Ovary (tissue), 3 donors: ENCODE measurements at regions not wholly inside any gene's neighbourhood (a gene's known extent, or its start where the extent isn't known, plus 50 kb on each side); places are given as distances from the start of the nearest gene placed in this dataset.

ENCODE experiments used
- CTCF ChIP-seq, 3 donors: fragments of 450-650 bp in 2 of 3; fragments of 200-600 bp in 1 of 3; IDR thresholded peaks; one replicate each; pipeline versions ENCODE4 v1.5.1 to v1.8.0; 2016 to 2022; ENCODE audit warnings: antibody characterized with exemption in 3 of 3, mild to moderate bottlenecking in 1 of 3
- POLR2A ChIP-seq: fragments of 450-650 bp; IDR thresholded peaks from one replicate; pipeline ENCODE4 v1.6.1; 2017; ENCODE audit warnings: antibody characterized with exemption, mild to moderate bottlenecking, moderate library complexity
- donor health status: DM: no; HTN: no; CAD: no.

DNA sequence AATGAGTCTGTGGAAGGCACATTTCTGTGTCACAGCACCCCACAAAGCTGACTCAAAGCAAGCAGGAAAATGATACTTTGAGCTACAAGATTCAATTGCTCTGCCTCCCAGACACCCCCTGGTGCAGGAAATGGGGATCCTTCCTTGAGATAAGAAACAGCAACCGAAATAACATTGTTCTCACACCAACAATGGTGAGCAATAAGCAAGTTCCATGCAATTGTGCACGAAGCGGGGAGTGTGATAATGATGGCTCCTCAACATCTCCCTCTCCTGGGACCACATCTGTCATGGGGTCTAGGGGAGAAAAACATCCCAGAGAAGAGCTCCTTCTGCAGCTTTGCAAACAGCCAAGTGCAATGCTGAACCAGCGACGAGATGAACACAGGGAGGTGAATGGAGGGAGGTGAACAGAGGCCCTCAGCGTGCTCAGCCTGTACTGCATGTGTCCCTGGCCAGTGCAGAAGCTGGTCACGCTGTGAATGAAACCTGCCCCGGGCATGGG is 67.7 kb downstream of the PDCL3 start:
- TF ChIP-seq CTCF (IDR thresholded peaks at IDR 0.05) (no peak), POLR2A (no peak)
